Panc1 (cell line): ENCODE measurements at regions not wholly inside any gene's neighbourhood (a gene's known extent, or its start where the extent isn't known, plus 50 kb on each side); places are given as distances from the start of the nearest gene placed in this dataset.

ENCODE experiments used
- POLR2AphosphoS5 ChIP-seq: IDR thresholded peaks from 2 replicates; pipeline ENCODE4 v1.6.1; 2012; ENCODE audit warnings: mild to moderate bottlenecking, low read depth, low read length, moderate library complexity
- TF ChIP-seq, protein P1 (sequence below): fragments of 450-650 bp; IDR thresholded peaks from 2 replicates; pipeline ENCODE4 v1.5.1; 2017; ENCODE audit warnings: mild to moderate bottlenecking

DNA sequence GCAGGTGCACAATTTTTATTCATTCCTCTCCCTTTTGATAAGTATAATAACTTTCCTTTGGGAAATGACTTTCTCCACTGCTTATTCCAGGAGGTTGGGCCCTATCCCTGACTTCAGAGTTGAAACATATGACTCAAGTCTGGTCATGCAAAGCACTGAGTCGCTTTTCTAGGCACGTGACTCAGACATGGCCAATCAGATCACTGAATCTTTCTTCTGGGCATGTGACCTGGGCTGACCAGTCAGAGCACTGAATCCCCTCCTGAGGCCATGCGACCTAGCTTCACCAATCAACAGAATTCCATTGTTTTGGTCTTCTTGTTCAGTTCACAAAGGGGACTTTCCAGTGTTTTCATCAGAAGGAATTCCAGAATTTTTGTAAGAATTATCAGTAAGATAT, 377.1 kb upstream of the KITLG start:
- TF ChIP-seq, protein P1, sequence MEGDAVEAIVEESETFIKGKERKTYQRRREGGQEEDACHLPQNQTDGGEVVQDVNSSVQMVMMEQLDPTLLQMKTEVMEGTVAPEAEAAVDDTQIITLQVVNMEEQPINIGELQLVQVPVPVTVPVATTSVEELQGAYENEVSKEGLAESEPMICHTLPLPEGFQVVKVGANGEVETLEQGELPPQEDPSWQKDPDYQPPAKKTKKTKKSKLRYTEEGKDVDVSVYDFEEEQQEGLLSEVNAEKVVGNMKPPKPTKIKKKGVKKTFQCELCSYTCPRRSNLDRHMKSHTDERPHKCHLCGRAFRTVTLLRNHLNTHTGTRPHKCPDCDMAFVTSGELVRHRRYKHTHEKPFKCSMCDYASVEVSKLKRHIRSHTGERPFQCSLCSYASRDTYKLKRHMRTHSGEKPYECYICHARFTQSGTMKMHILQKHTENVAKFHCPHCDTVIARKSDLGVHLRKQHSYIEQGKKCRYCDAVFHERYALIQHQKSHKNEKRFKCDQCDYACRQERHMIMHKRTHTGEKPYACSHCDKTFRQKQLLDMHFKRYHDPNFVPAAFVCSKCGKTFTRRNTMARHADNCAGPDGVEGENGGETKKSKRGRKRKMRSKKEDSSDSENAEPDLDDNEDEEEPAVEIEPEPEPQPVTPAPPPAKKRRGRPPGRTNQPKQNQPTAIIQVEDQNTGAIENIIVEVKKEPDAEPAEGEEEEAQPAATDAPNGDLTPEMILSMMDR, result no peak
- TF ChIP-seq POLR2AphosphoS5, result no peak
